CD14-positive monocyte (primary cell): ENCODE measurements at regions not wholly inside any gene's neighbourhood (a gene's known extent, or its start where the extent isn't known, plus 50 kb on each side); places are given as distances from the start of the nearest gene placed in this dataset.

Source experiments
- DNase-seq, 3 donors: peaks; one replicate each; pipeline ENCODE4 v3.0.0-alpha.2; 2011 to 2022
- H2AFZ ChIP-seq: 2 replicates; pipeline ENCODE4 v1.6.0; 2012; ENCODE audit warnings: mild to moderate bottlenecking, low read depth, low read length, inconsistent platforms; ENCODE audit not compliant: insufficient read depth, poor library complexity, severe bottlenecking
- H3K27ac ChIP-seq, 2 donors: 1 replicate in 1 of 2; 2 replicates in 1 of 2; pipeline ENCODE4 v1.5.1; 2012 to 2013; ENCODE audit warnings: low read length in 2 of 2, control low read depth in 1 of 2, inconsistent platforms in 1 of 2, low read depth in 1 of 2, mild to moderate bottlenecking in 1 of 2
- H3K27me3 ChIP-seq, 2 donors: one replicate each; pipeline versions ENCODE4 v1.6.0 to v1.6.1; 2011 to 2013; ENCODE audit warnings: low read length in 2 of 2; ENCODE audit not compliant: control insufficient read depth in 2 of 2, insufficient read depth in 2 of 2
- H3K36me3 ChIP-seq, 2 donors: replicated peaks in 1 of 2; 1 replicate in 1 of 2; 2 replicates in 1 of 2; pipeline versions ENCODE4 v1.5.1 to v1.6.1; 2012 to 2013; ENCODE audit warnings: low read length in 2 of 2, control low read depth in 1 of 2, inconsistent platforms in 1 of 2, mild to moderate bottlenecking in 1 of 2; ENCODE audit not compliant: insufficient read depth in 2 of 2, control insufficient read depth in 1 of 2
- H3K4me1 ChIP-seq, 2 donors: 1 replicate in 1 of 2; 2 replicates in 1 of 2; pipeline versions ENCODE4 v1.5.1 to v1.6.1; 2012 to 2013; ENCODE audit warnings: low read length in 2 of 2, control low read depth in 1 of 2, inconsistent platforms in 1 of 2, mild to moderate bottlenecking in 1 of 2, moderate library complexity in 1 of 2; ENCODE audit not compliant: insufficient read depth in 2 of 2, control insufficient read depth in 1 of 2
- H3K4me2 ChIP-seq: replicated peaks from 2 replicates; pipeline ENCODE3; 2012; ENCODE audit warnings: low read length, moderate library complexity, mild to moderate bottlenecking; ENCODE audit not compliant: poor library complexity, severe bottlenecking; ENCODE audit errors: extremely low read depth
- H3K4me3 ChIP-seq, 3 experiments: fragments of 200-600 bp in 1 of 3; sonication (generic) in 1 of 3; replicated peaks in 1 of 3; 1 replicate in 2 of 3; 2 replicates in 1 of 3; pipeline ENCODE4 v1.5.1; 2011 to 2013; ENCODE audit warnings: low read length in 3 of 3, mild to moderate bottlenecking in 3 of 3, control low read depth in 2 of 3, low read depth in 2 of 3, inconsistent platforms in 1 of 3, moderate library complexity in 1 of 3
- H3K79me2 ChIP-seq: 2 replicates; pipeline ENCODE4 v1.6.0; 2012; ENCODE audit warnings: mild to moderate bottlenecking, control low read depth, inconsistent platforms, low read length, moderate library complexity; ENCODE audit not compliant: insufficient read depth
- H3K9ac ChIP-seq: 2 replicates; pipeline ENCODE4 v1.6.0; 2017; ENCODE audit warnings: low read length, mild to moderate bottlenecking; ENCODE audit not compliant: insufficient read depth, poor library complexity, severe bottlenecking
- H3K9me3 ChIP-seq, 2 donors: replicated peaks in 1 of 2; 1 replicate in 1 of 2; 2 replicates in 1 of 2; pipeline versions ENCODE4 v1.5.1 to v1.6.1; 2012 to 2013; ENCODE audit warnings: low read length in 2 of 2, control low read depth in 1 of 2; ENCODE audit not compliant: control insufficient read depth in 1 of 2, insufficient read depth in 1 of 2
- H4K20me1 ChIP-seq: 2 replicates; pipeline ENCODE4 v1.6.0; 2012; ENCODE audit warnings: mild to moderate bottlenecking, low read length, control low read depth, moderate library complexity; ENCODE audit not compliant: insufficient read depth
- H3K27ac Mint-ChIP-seq, 7 donors: one replicate each; pipeline ENCODE4 v1.8.0; 2020; ENCODE audit warnings: mild to moderate bottlenecking in 7 of 7, mixed read lengths in 7 of 7, moderate library complexity in 6 of 7, inconsistent platforms in 2 of 7
- H3K27me3 Mint-ChIP-seq, 3 donors: one replicate each; pipeline ENCODE4 v1.8.0; 2021 to 2022; ENCODE audit warnings: low read depth in 3 of 3, mild to moderate bottlenecking in 3 of 3, mixed read lengths in 3 of 3, moderate library complexity in 3 of 3, inconsistent platforms in 1 of 3
- H3K36me3 Mint-ChIP-seq, 2 donors: one replicate each; pipeline ENCODE4 v1.8.0; 2020; ENCODE audit warnings: mixed read lengths in 2 of 2, inconsistent platforms in 1 of 2, mild to moderate bottlenecking in 1 of 2
- H3K4me1 Mint-ChIP-seq: one replicate; pipeline ENCODE4 v1.8.0; 2020; ENCODE audit warnings: mild to moderate bottlenecking, mixed read lengths
- H3K4me3 Mint-ChIP-seq, 2 donors: one replicate each; pipeline ENCODE4 v1.8.0; 2020; ENCODE audit warnings: mild to moderate bottlenecking in 2 of 2, mixed read lengths in 2 of 2, moderate library complexity in 1 of 2
- H3K9me3 Mint-ChIP-seq, 7 donors: one replicate each; pipeline ENCODE4 v1.8.0; 2020 to 2022; ENCODE audit warnings: mixed read lengths in 7 of 7, mild to moderate bottlenecking in 6 of 7, moderate library complexity in 6 of 7, inconsistent platforms in 2 of 7
- CTCF ChIP-seq: fragments of 200-600 bp; IDR thresholded peaks from one replicate; pipeline ENCODE4 v1.8.0; 2022; ENCODE audit warnings: antibody characterized with exemption, mild to moderate bottlenecking
- WGBS: methylation state at CpG from one replicate; pipeline ENCODE4 v1.1.5; 2013; ENCODE audit warnings: missing lambda C conversion rate; ENCODE audit not compliant: insufficient coverage; 5-methylcytosine and 5-hydroxymethylcytosine counted together
- intact Hi-C, 2 donors: fragments of 100-400 bp; cut with micrococcal nuclease; formaldehyde crosslinking; loops; one replicate each; pipeline versions ENCODE4 v1.15.0 to v1.15.1; 2023

- H3K4me1 Mint-ChIP-seq = no peaks in the 10 kb centered on the region
- no peak overlapping the region for H3K27ac ChIP-seq
- no peak overlapping the region for H3K4me3 Mint-ChIP-seq
- no peaks in the 10 kb centered on the region for H3K9me3 ChIP-seq
- no peak for DNase-seq
- no peak overlapping the region for H2AFZ ChIP-seq
- no peak overlapping the region for H3K4me3 ChIP-seq
- H4K20me1 ChIP-seq = no peaks in the 10 kb centered on the region
- H3K9me3 Mint-ChIP-seq = peaks cover 0 to 12% (median 3%) of the 10 kb centered on the region in 7 donors
- no peak for TF ChIP-seq CTCF
- no peak overlapping the region for H3K4me2 ChIP-seq
- no peaks in the 10 kb centered on the region for H3K79me2 ChIP-seq
- no peak overlapping the region for H3K27ac Mint-ChIP-seq
- no peaks in the 10 kb centered on the region for H3K36me3 ChIP-seq
- H3K9ac ChIP-seq = no peak overlapping the region
- no peaks in the 10 kb centered on the region for H3K36me3 Mint-ChIP-seq
- intact Hi-C loops = no loop called here
- H3K27me3 ChIP-seq = no peaks in the 10 kb centered on the region
- WGBS = 84% methylated on average over 3 of the region's 3 CpGs
- H3K27me3 Mint-ChIP-seq = peaks cover 2 to 10% (median 6%) of the 10 kb centered on the region in 3 donors
- H3K4me1 ChIP-seq = no peaks in the 10 kb centered on the region
Measured at GRCh38 chr11:70764356-70764905, 366.1 kb downstream of the CTTN start.

GRCh38 chr11:70766901-70767300, 368.6 kb downstream of the CTTN start:
- Mint-ChIP-seq H3K4me1 (no peaks in the 10 kb centered on the region), H3K27ac (no peak overlapping the region), H3K4me3 (no peak overlapping the region), H3K27me3 (peaks cover 2 to 6% (median 3%) of the 10 kb centered on the region in 3 donors), H3K36me3 (no peaks in the 10 kb centered on the region), H3K9me3 (peaks cover 0 to 4% (median under 1%) of the 10 kb centered on the region in 7 donors)
- WGBS = 100% methylated on average over 6 of the region's 8 CpGs
- no peak overlapping the region for H3K27ac ChIP-seq
- DNase-seq = no peak
- no peaks in the 10 kb centered on the region for H4K20me1 ChIP-seq
- no peak overlapping the region for H3K4me3 ChIP-seq
- intact Hi-C loops = no loop called here
- H2AFZ ChIP-seq = no peak overlapping the region
- no peak overlapping the region for H3K9ac ChIP-seq
- no peaks in the 10 kb centered on the region for H3K36me3 ChIP-seq
- no peak overlapping the region for H3K4me2 ChIP-seq
- TF ChIP-seq CTCF = no peak
- no peaks in the 10 kb centered on the region for H3K9me3 ChIP-seq
- no peaks in the 10 kb centered on the region for H3K27me3 ChIP-seq
- no peaks in the 10 kb centered on the region for H3K79me2 ChIP-seq
- H3K4me1 ChIP-seq = no peaks in the 10 kb centered on the region
